Keratinocyte (primary cell): ENCODE measurements at regions not wholly inside any gene's neighbourhood (a gene's known extent, or its start where the extent isn't known, plus 50 kb on each side); places are given as distances from the start of the nearest gene placed in this dataset.

Experiments
- EZH2 ChIP-seq: IDR thresholded peaks from one replicate; pipeline ENCODE4 v1.6.1; 2012; ENCODE audit warnings: inconsistent platforms, mild to moderate bottlenecking, low read length, moderate library complexity
- TF ChIP-seq, protein P1 (sequence below), 3 experiments: IDR thresholded peaks in 1 of 3; conservative IDR thresholded peaks in 1 of 3; optimal IDR thresholded peaks in 1 of 3; 2 replicates in 2 of 3; 3 replicates in 1 of 3; pipeline versions ENCODE3 to v1.5.1; 2011; ENCODE audit warnings: low read length in 3 of 3, mild to moderate bottlenecking in 3 of 3, moderate library complexity in 2 of 3, control low read depth in 1 of 3, inconsistent platforms in 1 of 3; ENCODE audit not compliant: insufficient read depth in 2 of 3; ENCODE audit errors: extremely low read depth in 1 of 3

DNA sequence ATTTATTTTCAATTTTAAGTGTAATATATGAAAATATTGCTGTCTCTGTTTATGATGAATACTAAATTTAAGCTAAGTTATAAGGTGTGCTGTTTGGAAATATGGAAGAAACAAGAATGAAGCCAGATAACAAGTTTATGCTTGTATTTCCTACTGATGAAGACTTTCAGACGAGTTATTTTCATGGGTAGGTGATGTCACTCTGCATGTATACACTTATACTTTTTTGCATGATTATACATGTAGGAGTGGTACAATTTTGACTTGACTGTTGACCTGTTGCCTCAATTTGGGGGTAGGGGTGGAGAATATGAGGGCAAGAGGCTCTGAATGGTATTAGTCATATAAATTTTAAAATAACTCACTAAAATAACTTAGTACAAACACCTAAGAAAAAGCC lies 133.7 kb downstream of the HAUS1 start:
- TF ChIP-seq, protein P1, sequence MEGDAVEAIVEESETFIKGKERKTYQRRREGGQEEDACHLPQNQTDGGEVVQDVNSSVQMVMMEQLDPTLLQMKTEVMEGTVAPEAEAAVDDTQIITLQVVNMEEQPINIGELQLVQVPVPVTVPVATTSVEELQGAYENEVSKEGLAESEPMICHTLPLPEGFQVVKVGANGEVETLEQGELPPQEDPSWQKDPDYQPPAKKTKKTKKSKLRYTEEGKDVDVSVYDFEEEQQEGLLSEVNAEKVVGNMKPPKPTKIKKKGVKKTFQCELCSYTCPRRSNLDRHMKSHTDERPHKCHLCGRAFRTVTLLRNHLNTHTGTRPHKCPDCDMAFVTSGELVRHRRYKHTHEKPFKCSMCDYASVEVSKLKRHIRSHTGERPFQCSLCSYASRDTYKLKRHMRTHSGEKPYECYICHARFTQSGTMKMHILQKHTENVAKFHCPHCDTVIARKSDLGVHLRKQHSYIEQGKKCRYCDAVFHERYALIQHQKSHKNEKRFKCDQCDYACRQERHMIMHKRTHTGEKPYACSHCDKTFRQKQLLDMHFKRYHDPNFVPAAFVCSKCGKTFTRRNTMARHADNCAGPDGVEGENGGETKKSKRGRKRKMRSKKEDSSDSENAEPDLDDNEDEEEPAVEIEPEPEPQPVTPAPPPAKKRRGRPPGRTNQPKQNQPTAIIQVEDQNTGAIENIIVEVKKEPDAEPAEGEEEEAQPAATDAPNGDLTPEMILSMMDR (optimal IDR thresholded peaks at IDR 0.05 in 1 of 3, IDR thresholded peaks at IDR 0.05 in 1 of 3, conservative IDR thresholded peaks at IDR 0.05 in 1 of 3; ENCODE audit: extremely low read depth in 1 of 3, insufficient read depth in 2 of 3, low read length in 3 of 3) = no peak
- TF ChIP-seq EZH2 = no peak
